Trophoblast cell (in vitro differentiated cells and primary cell): ENCODE measurements at regions not wholly inside any gene's neighbourhood (a gene's known extent, or its start where the extent isn't known, plus 50 kb on each side); places are given as distances from the start of the nearest gene placed in this dataset.
"Not testable (repeated sequence)": the region's sequence is repeated elsewhere in the genome, so short reads cannot be mapped to it uniquely, and the experiment has no call there.

Source experiments
- DNase-seq, 2 donors: peaks; one replicate each; pipeline ENCODE4 v3.0.0-alpha.2; 2016
- H2AFZ ChIP-seq: 2 replicates; pipeline ENCODE4 v1.6.1; 2013; ENCODE audit warnings: low read length, moderate library complexity, mild to moderate bottlenecking; ENCODE audit not compliant: insufficient read depth, poor library complexity
- H2AK5ac ChIP-seq: 2 replicates; pipeline ENCODE4 v1.6.1; 2013; ENCODE audit warnings: mild to moderate bottlenecking, low read length
- H2BK120ac ChIP-seq: 2 replicates; pipeline ENCODE4 v1.6.1; 2013; ENCODE audit warnings: low read length, mild to moderate bottlenecking, moderate library complexity; ENCODE audit not compliant: insufficient read depth, poor library complexity
- H2BK12ac ChIP-seq: 2 replicates; pipeline ENCODE4 v1.6.1; 2013; ENCODE audit warnings: mild to moderate bottlenecking, low read length, moderate library complexity
- H2BK5ac ChIP-seq: 2 replicates; pipeline ENCODE4 v1.6.1; 2013; ENCODE audit warnings: low read length, low read depth, moderate library complexity, mild to moderate bottlenecking; ENCODE audit not compliant: poor library complexity
- H3K14ac ChIP-seq: 2 replicates; pipeline ENCODE4 v1.6.1; 2013; ENCODE audit warnings: mild to moderate bottlenecking, low read length
- H3K18ac ChIP-seq: 2 replicates; pipeline ENCODE4 v1.6.1; 2013; ENCODE audit warnings: mild to moderate bottlenecking, low read length
- H3K23ac ChIP-seq: 2 replicates; pipeline ENCODE4 v1.6.1; 2013; ENCODE audit warnings: low read length
- H3K27ac ChIP-seq: 2 replicates; pipeline ENCODE4 v1.5.1; 2013; ENCODE audit warnings: low read depth, mild to moderate bottlenecking, inconsistent platforms, low read length, moderate library complexity
- H3K27me3 ChIP-seq: 2 replicates; pipeline ENCODE4 v1.6.1; 2013; ENCODE audit warnings: inconsistent platforms, mild to moderate bottlenecking, low read length, moderate library complexity; ENCODE audit not compliant: insufficient read depth
- H3K36me3 ChIP-seq, 2 experiments: 1 replicate in 1 of 2; 2 replicates in 1 of 2; pipeline ENCODE4 v1.6.1; 2013; ENCODE audit warnings: low read length in 2 of 2, mild to moderate bottlenecking in 2 of 2, moderate library complexity in 1 of 2; ENCODE audit not compliant: insufficient read depth in 2 of 2, control insufficient read depth in 1 of 2
- H3K4ac ChIP-seq: 2 replicates; pipeline ENCODE4 v1.6.1; 2013; ENCODE audit warnings: low read depth, mild to moderate bottlenecking, low read length, moderate library complexity
- H3K4me1 ChIP-seq, 2 experiments: 1 replicate in 1 of 2; 2 replicates in 1 of 2; pipeline ENCODE4 v1.6.1; 2013; ENCODE audit warnings: low read length in 2 of 2, mild to moderate bottlenecking in 2 of 2, moderate library complexity in 1 of 2; ENCODE audit not compliant: insufficient read depth in 2 of 2, control insufficient read depth in 1 of 2
- H3K4me2 ChIP-seq: 2 replicates; pipeline ENCODE4 v1.6.1; 2013; ENCODE audit warnings: inconsistent platforms, mild to moderate bottlenecking, low read length, moderate library complexity
- H3K4me3 ChIP-seq: 2 replicates; pipeline ENCODE4 v1.5.1; 2013; ENCODE audit warnings: mild to moderate bottlenecking, low read depth, low read length, inconsistent platforms
- H3K79me1 ChIP-seq: one replicate; pipeline ENCODE4 v1.6.1; 2013; ENCODE audit warnings: low read length
- H3K79me2 ChIP-seq: 2 replicates; pipeline ENCODE4 v1.6.1; 2013; ENCODE audit warnings: low read length, mild to moderate bottlenecking; ENCODE audit not compliant: control insufficient read depth, insufficient read depth, poor library complexity
- H3K9ac ChIP-seq: 2 replicates; pipeline ENCODE4 v1.6.1; 2013; ENCODE audit warnings: mild to moderate bottlenecking, low read length
- H3K9me3 ChIP-seq: 2 replicates; pipeline ENCODE4 v1.6.1; 2013; ENCODE audit warnings: low read depth, mild to moderate bottlenecking, control low read depth, inconsistent platforms, low read length; ENCODE audit not compliant: insufficient read depth
- H4K12ac ChIP-seq: 2 replicates; pipeline ENCODE4 v1.6.1; 2013; ENCODE audit warnings: low read depth, mild to moderate bottlenecking, low read length, moderate library complexity
- H4K8ac ChIP-seq: 2 replicates; pipeline ENCODE4 v1.6.1; 2013; ENCODE audit warnings: low read depth, mild to moderate bottlenecking, low read length, moderate library complexity
- H4K91ac ChIP-seq: one replicate; pipeline ENCODE4 v1.6.1; 2013; ENCODE audit warnings: low read depth, mild to moderate bottlenecking, low read length, moderate library complexity
- WGBS: extraction: QIAGEN DNeasy Blood & Tissue Kit; methylation state at CpG from one replicate; pipeline ENCODE4 v1.1.7; 2013; ENCODE audit warnings: missing lambda C conversion rate; ENCODE audit not compliant: insufficient read length, insufficient coverage; ENCODE audit errors: extremely low coverage; 5-methylcytosine and 5-hydroxymethylcytosine counted together

GRCh38 chr9:41658116-41658515 lies 469.0 kb upstream of the ZNG1F start:
- H3K36me3 ChIP-seq, DNase-seq, H2AFZ ChIP-seq, H3K27me3 ChIP-seq, H4K8ac ChIP-seq, H3K4me1 ChIP-seq, H2BK12ac ChIP-seq, H3K4me2 ChIP-seq, H2BK120ac ChIP-seq, H4K91ac ChIP-seq, H3K14ac ChIP-seq, H3K9me3 ChIP-seq, H3K79me1 ChIP-seq, H2AK5ac ChIP-seq, H3K79me2 ChIP-seq, H3K23ac ChIP-seq, H3K4ac ChIP-seq, H3K4me3 ChIP-seq, H3K9ac ChIP-seq, H3K18ac ChIP-seq, H3K27ac ChIP-seq, H4K12ac ChIP-seq, H2BK5ac ChIP-seq: not testable (repeated sequence)
- WGBS = no CpG with 5 or more reads among the region's 2 CpGs

GRCh38 chr9:41657141-41657540 lies 468.0 kb upstream of the ZNG1F start:
- not testable (repeated sequence) for H3K9me3 ChIP-seq, H2AFZ ChIP-seq, H4K12ac ChIP-seq, H2BK120ac ChIP-seq, H4K8ac ChIP-seq, H2BK12ac ChIP-seq, H3K4ac ChIP-seq, H3K36me3 ChIP-seq, H3K27me3 ChIP-seq, H4K91ac ChIP-seq, H3K4me2 ChIP-seq, H3K14ac ChIP-seq, H3K23ac ChIP-seq, DNase-seq, H3K27ac ChIP-seq, H3K79me1 ChIP-seq, H3K18ac ChIP-seq, H3K79me2 ChIP-seq, H3K9ac ChIP-seq, H2BK5ac ChIP-seq, H2AK5ac ChIP-seq, H3K4me1 ChIP-seq, H3K4me3 ChIP-seq
- WGBS = no CpG with 5 or more reads among the region's 2 CpGs

GRCh38 chr9:41655071-41655554 lies 466.0 kb upstream of the ZNG1F start:
- H4K12ac ChIP-seq, H2BK5ac ChIP-seq, H4K91ac ChIP-seq, DNase-seq, H3K27me3 ChIP-seq, H3K4me3 ChIP-seq, H2AK5ac ChIP-seq, H3K4ac ChIP-seq, H3K4me1 ChIP-seq, H2BK12ac ChIP-seq, H3K27ac ChIP-seq, H3K9ac ChIP-seq, H3K4me2 ChIP-seq, H3K79me1 ChIP-seq, H3K14ac ChIP-seq, H4K8ac ChIP-seq, H3K9me3 ChIP-seq, H2BK120ac ChIP-seq, H3K36me3 ChIP-seq, H3K79me2 ChIP-seq, H2AFZ ChIP-seq, H3K18ac ChIP-seq, H3K23ac ChIP-seq: not testable (repeated sequence)
- no CpG with 5 or more reads among the region's 35 CpGs for WGBS

GRCh38 chr9:41654349-41654748 lies 465.2 kb upstream of the ZNG1F start:
- H4K12ac ChIP-seq, H2BK5ac ChIP-seq, H3K27me3 ChIP-seq, H3K4ac ChIP-seq, H3K36me3 ChIP-seq, H3K18ac ChIP-seq, H4K8ac ChIP-seq, H3K4me3 ChIP-seq, H3K27ac ChIP-seq, H3K14ac ChIP-seq, H4K91ac ChIP-seq, H3K79me1 ChIP-seq, H3K4me2 ChIP-seq, H3K4me1 ChIP-seq, H3K9me3 ChIP-seq, H3K23ac ChIP-seq, DNase-seq, H2BK12ac ChIP-seq, H2BK120ac ChIP-seq, H3K9ac ChIP-seq, H2AFZ ChIP-seq, H2AK5ac ChIP-seq, H3K79me2 ChIP-seq: not testable (repeated sequence)
- no CpG with 5 or more reads among the region's 16 CpGs for WGBS
